Stimulated activated naive B cell treated with anti-CD40 and anti-IgM and Interleukin-4, amounts not matched to agents 10 μg/mL and 1 μg/mL and 100 μg/mL, for 72 hours (primary cell): ENCODE measurements at regions not wholly inside any gene's neighbourhood (a gene's known extent, or its start where the extent isn't known, plus 50 kb on each side); places are given as distances from the start of the nearest gene placed in this dataset.

Source experiments
- ATAC-seq, 2 donors: fragments of 150-1000 bp; cut with Tn5 transposase; replicated peaks; 2 replicates each; pipeline ENCODE4 v1.10.0; 2021; ENCODE audit warnings: moderate library complexity in 1 of 2
- DNase-seq: peaks from one replicate; pipeline ENCODE4 v3.0.0; 2021
- H3K27ac Mint-ChIP-seq: one replicate; pipeline ENCODE4 v1.8.0; 2022; ENCODE audit warnings: mild to moderate bottlenecking, mixed read lengths
- H3K27me3 Mint-ChIP-seq, 2 donors: one replicate each; pipeline ENCODE4 v1.8.0; 2022; ENCODE audit warnings: mixed read lengths in 2 of 2
- H3K36me3 Mint-ChIP-seq, 2 donors: one replicate each; pipeline ENCODE4 v1.8.0; 2022; ENCODE audit warnings: mixed read lengths in 2 of 2, mild to moderate bottlenecking in 1 of 2
- H3K4me1 Mint-ChIP-seq, 2 donors: one replicate each; pipeline ENCODE4 v1.8.0; 2022; ENCODE audit warnings: mixed read lengths in 2 of 2, mild to moderate bottlenecking in 1 of 2
- H3K4me3 Mint-ChIP-seq, 2 donors: one replicate each; pipeline ENCODE4 v1.8.0; 2022; ENCODE audit warnings: mild to moderate bottlenecking in 2 of 2, mixed read lengths in 2 of 2, moderate library complexity in 1 of 2
- H3K9me3 Mint-ChIP-seq, 2 donors: one replicate each; pipeline ENCODE4 v1.8.0; 2022; ENCODE audit warnings: mixed read lengths in 2 of 2, mild to moderate bottlenecking in 1 of 2

DNA sequence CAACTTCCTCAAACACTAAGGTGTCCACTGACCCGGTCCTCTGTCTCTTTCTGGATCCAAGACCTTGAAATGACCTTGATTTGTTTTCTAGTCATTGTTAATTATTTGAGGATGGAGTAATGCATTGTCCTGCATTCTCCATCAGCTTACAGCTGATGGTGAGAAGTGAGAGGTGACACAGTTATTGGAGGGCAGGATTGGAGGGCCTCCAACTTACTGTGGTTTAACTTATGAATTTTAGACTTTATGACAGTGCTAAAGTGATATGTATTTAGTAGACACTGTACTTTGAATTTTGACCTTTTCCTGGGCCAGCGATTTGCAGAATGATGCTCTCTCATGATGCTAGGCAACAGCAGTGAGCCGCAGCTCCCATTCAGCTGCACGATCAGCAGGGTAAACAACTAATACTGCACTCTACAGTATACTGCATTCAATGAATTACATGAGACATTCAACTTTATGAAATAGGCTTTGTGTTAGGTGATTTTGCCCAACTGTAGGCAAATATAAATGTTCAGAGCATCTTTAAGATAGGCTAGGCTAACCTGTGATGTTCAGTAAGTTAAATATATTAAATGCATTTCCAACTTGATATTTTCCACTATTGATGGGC is 200.0 kb upstream of the MEX3C start:
- peaks cover 15 to 27% of the 10 kb centered on the region in 2 donors for H3K27me3 Mint-ChIP-seq
- no peaks in the 10 kb centered on the region for H3K36me3 Mint-ChIP-seq
- no peak for DNase-seq
- no peak for ATAC-seq
- H3K27ac Mint-ChIP-seq, result no peak overlapping the region
- no peak overlapping the region for H3K4me3 Mint-ChIP-seq
- no peaks in the 10 kb centered on the region for H3K9me3 Mint-ChIP-seq
- no peaks in the 10 kb centered on the region for H3K4me1 Mint-ChIP-seq

DNA sequence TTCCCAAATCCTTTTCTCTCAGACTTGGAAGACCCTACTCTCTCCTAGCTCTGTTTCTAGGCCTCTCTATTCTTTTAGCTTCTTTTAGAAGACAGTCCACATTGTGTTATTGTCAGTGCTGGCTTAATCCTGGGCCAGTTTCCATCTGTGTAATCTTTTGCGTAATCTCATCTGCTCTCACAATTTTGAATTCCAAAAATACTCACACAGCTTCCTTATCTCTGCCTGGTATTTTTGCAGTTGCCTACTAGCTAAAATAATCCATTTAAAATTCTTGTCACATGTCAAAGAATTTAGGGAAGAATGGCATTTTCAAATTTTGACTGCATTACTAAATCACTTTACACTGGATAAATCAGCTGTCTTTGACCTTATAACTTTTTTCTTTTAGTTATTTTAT is 200.6 kb upstream of the MEX3C start:
- peaks cover 15 to 22% of the 10 kb centered on the region in 2 donors for H3K27me3 Mint-ChIP-seq
- H3K4me3 Mint-ChIP-seq, result no peak overlapping the region
- H3K27ac Mint-ChIP-seq, result no peak overlapping the region
- no peaks in the 10 kb centered on the region for H3K9me3 Mint-ChIP-seq
- no peaks in the 10 kb centered on the region for H3K36me3 Mint-ChIP-seq
- DNase-seq, result no peak
- H3K4me1 Mint-ChIP-seq, result no peaks in the 10 kb centered on the region
- no peak for ATAC-seq

DNA sequence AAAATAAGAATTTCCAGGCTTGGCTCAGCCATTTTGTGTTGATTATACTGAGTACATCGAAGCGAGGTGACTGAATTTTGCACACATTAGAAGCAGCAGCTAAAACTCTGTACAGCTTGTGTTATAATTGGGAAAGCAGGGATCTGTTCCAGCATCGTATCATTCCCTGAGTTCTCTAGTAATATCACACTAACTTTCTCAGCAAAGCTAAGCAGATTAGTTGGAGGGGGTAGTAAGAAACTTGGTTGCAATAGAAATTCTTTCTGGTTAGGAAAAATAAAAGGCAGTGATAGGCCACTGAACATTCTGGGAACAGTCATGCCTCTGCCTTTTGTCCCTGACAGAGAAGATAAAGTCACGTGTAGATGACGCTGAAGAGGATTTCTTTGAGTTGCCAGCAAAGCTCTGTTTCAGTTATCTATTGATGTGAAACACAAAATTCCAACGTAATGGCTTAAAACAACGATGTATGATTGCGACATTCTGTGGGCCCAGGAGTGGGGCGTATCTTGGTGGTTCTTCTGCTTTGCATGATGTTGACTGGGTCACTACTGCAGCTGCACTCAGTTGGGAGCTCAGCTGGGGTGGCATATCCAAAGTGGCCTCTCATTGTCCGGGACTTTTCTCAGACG is 202.1 kb upstream of the MEX3C start:
- Mint-ChIP-seq H3K27ac (no peak overlapping the region), H3K4me1 (no peaks in the 10 kb centered on the region), H3K27me3 (peaks cover 8 to 10% of the 10 kb centered on the region in 2 donors), H3K4me3 (no peak overlapping the region), H3K9me3 (no peaks in the 10 kb centered on the region), H3K36me3 (no peaks in the 10 kb centered on the region)
- DNase-seq, result no peak
- no peak for ATAC-seq

DNA sequence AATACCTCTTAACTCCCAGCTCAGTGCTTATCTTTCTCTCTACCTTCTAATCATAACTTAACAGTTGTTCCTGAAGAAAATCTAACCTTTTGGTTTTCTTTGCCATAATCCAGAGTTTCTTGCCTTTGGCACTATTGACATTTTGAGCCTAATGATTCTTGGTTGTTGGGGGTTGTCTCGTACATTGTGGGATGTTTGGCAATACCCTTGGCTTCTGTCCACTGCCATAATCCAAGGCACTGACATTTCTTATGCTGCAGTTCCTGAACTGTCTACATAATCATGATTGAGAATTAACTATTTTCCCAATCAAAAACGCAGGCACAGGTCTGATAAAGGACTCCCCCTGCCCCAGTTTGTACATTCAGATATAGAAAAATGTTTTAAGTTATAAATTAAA is 203.2 kb upstream of the MEX3C start:
- Mint-ChIP-seq H3K27ac (no peak overlapping the region), H3K36me3 (no peaks in the 10 kb centered on the region), H3K4me3 (no peak overlapping the region), H3K4me1 (no peaks in the 10 kb centered on the region), H3K9me3 (no peaks in the 10 kb centered on the region), H3K27me3 (peaks cover 9 to 10% of the 10 kb centered on the region in 2 donors)
- DNase-seq (no peak), ATAC-seq (no peak)

- Mint-ChIP-seq H3K4me1 (no peaks in the 10 kb centered on the region), H3K4me3 (no peak overlapping the region), H3K27me3 (peaks cover 7 to 18% of the 10 kb centered on the region in 2 donors)
Observed at GRCh38 chr18:51401912-51402311, 204.4 kb upstream of the MEX3C start.

GRCh38 chr18:51404620-51405019 is 207.1 kb upstream of the MEX3C start:
- ATAC-seq (no peak), DNase-seq (no peak)
- H3K4me1 Mint-ChIP-seq, result no peaks in the 10 kb centered on the region
- peaks cover 15 to 21% of the 10 kb centered on the region in 2 donors for H3K27me3 Mint-ChIP-seq
- H3K36me3 Mint-ChIP-seq, result no peaks in the 10 kb centered on the region
- H3K27ac Mint-ChIP-seq, result no peak overlapping the region
- H3K4me3 Mint-ChIP-seq, result no peak overlapping the region
- peaks cover 0 to 2% of the 10 kb centered on the region in 2 donors for H3K9me3 Mint-ChIP-seq

More at GRCh38 chr18:51401912-51402311, 204.4 kb upstream of the MEX3C start:
- DNase-seq, result no peak
- H3K9me3 Mint-ChIP-seq, result no peaks in the 10 kb centered on the region
- no peaks in the 10 kb centered on the region for H3K36me3 Mint-ChIP-seq
- no peak for ATAC-seq
- no peak overlapping the region for H3K27ac Mint-ChIP-seq

GRCh38 chr18:51405683-51406477 is 208.4 kb upstream of the MEX3C start:
- H3K4me3 Mint-ChIP-seq, result no peak overlapping the region
- ATAC-seq (no peak), DNase-seq (no peak)
- peaks cover 0 to 2% of the 10 kb centered on the region in 2 donors for H3K9me3 Mint-ChIP-seq
- peaks cover 0 to 1% of the 10 kb centered on the region in 2 donors for H3K4me1 Mint-ChIP-seq
- peaks cover 21 to 23% of the 10 kb centered on the region in 2 donors for H3K27me3 Mint-ChIP-seq
- no peaks in the 10 kb centered on the region for H3K36me3 Mint-ChIP-seq
- H3K27ac Mint-ChIP-seq, result no peak overlapping the region

DNA sequence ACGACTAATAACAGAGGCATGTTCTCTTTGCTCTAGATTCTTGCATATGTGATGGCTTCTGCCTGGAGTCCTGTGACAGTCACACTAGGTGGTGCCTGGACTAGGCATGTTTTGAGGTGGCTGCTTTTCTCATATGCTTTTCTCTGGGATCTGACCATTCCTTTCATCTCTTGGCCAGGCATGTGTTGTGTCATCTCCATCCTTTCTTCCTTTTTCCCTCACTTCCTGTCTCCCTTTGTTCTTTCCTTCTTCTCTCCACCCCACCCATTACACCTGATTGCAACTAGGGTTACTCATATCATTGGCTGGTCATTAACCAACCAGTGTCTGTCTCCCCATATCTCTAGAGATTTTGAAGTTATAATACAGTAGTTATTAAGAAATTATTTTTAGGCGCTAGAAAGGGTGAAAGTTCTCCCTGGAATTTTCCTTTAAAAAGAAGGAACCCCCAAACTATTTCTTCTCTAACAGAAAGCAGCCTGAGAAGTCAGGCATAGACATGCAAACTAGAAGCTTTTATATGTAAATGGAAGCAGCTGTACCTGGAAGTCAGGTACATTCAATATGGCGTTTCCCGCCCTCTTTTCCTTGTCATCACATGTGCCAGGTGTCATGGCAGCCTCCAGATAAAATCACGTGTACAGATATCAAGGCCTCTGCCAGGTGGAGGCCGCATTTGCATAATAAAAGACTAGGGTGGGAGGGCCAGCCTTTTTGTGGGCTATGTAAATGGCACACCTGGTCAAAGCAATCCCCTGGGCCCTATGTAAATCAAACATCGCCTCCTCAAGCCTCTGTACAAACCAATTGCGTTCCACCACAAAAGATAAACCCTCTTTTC is 220.4 kb upstream of the MEX3C start:
- Mint-ChIP-seq H3K9me3 (no peaks in the 10 kb centered on the region), H3K27ac (no peak overlapping the region), H3K4me1 (no peaks in the 10 kb centered on the region), H3K27me3 (peaks cover 2 to 8% of the 10 kb centered on the region in 2 donors), H3K4me3 (no peak overlapping the region), H3K36me3 (no peaks in the 10 kb centered on the region)
- ATAC-seq (no peak), DNase-seq (no peak)

GRCh38 chr18:51425475-51425874 is 228.0 kb upstream of the MEX3C start:
- Mint-ChIP-seq H3K27ac (peak overlapping the region; percentile 95), H3K9me3 (no peaks in the 10 kb centered on the region), H3K4me3 (peak overlapping the region; percentile 17 to 31), H3K27me3 (peaks cover 12 to 18% of the 10 kb centered on the region in 2 donors), H3K36me3 (peaks cover 0 to 2% of the 10 kb centered on the region in 2 donors), H3K4me1 (peaks cover 16 to 17% of the 10 kb centered on the region in 2 donors)
- ATAC-seq (peak; percentile 90 to 94), DNase-seq (peak; percentile 31)

- H3K9me3 Mint-ChIP-seq, result no peaks in the 10 kb centered on the region
- peaks cover 18 to 20% of the 10 kb centered on the region in 2 donors for H3K4me1 Mint-ChIP-seq
- peak overlapping the region; percentile 95 for H3K27ac Mint-ChIP-seq
- DNase-seq, result peak; percentile 13
- H3K27me3 Mint-ChIP-seq, result peaks cover 12 to 18% of the 10 kb centered on the region in 2 donors
- H3K36me3 Mint-ChIP-seq, result peaks cover 0 to 2% of the 10 kb centered on the region in 2 donors
- H3K4me3 Mint-ChIP-seq, result peak overlapping the region in 1 of 2 donors; percentile 31
- peak; percentile 47 to 68 for ATAC-seq
Observed at GRCh38 chr18:51425889-51426288, 228.4 kb upstream of the MEX3C start.

DNA sequence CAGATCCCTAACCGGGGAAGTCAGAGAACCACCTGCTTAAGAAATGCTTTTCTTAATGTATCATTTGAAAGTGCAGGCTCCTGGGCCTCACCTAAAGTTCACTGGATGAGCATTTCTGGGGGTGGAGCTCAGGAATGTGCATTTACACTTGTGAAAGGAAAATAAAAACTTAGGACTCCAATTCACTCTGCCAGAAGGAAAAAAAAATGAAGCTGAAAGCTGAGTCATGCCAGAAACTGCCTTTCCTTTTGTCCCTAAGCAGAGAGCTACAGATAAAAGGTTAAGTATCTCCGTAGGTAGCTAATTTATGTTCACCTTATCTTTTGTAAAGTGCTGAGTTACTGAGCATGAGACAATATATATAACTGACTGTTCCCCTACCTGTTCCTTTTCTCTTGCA is 229.5 kb upstream of the MEX3C start:
- Mint-ChIP-seq H3K27me3 (peaks cover 13 to 19% of the 10 kb centered on the region in 2 donors), H3K4me3 (no peak overlapping the region), H3K36me3 (peaks cover 0 to 2% of the 10 kb centered on the region in 2 donors), H3K27ac (peak overlapping the region; percentile 57), H3K9me3 (peaks cover 0 to 2% of the 10 kb centered on the region in 2 donors), H3K4me1 (peaks cover 18 to 20% of the 10 kb centered on the region in 2 donors)
- DNase-seq, result no peak
- ATAC-seq, result no peak

DNA sequence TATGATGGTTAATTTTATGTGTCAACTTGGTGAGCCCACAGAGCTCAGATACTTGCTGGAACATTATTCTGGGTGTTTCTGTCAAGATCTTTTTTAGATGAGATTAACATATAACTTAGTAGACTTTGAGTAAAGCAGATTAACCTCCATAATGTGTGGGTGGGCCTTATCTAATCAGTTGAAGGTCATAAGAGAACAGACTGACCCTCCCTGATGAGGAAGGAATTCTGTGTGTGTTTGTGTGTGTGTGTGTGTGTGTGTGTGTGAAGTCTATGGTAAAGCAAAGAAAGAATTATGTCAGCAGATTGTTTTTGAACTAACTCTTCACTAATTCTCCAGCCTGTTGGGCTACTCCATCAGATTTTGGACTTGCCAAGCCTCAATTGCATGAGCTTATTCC is 232.2 kb upstream of the MEX3C start:
- H3K27me3 Mint-ChIP-seq, result peaks cover 13 to 29% of the 10 kb centered on the region in 2 donors
- H3K9me3 Mint-ChIP-seq, result peaks cover 0 to 4% of the 10 kb centered on the region in 2 donors
- H3K4me1 Mint-ChIP-seq, result peaks cover 18 to 20% of the 10 kb centered on the region in 2 donors
- peaks cover 0 to 2% of the 10 kb centered on the region in 2 donors for H3K36me3 Mint-ChIP-seq
- DNase-seq, result no peak
- H3K4me3 Mint-ChIP-seq, result no peak overlapping the region
- no peak for ATAC-seq
- no peak overlapping the region for H3K27ac Mint-ChIP-seq

DNA sequence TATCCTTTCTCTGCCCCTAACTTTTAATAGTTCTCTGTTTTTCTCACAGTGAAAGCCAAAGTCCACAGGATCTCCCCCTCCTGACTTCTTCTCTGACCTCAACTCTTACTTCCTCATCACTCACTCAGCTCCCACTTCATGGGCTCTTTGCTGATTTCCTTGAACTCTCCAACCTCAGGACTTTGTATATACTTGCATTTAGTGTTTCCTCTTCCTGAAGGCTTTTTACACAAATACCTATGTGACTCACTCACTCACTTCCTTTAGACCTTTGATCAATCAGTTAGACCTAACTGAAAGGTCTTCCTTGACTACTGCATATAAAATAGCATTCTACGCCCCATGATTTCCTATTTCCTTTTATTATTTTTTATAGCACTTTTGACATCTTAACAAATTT is 233.1 kb upstream of the MEX3C start:
- DNase-seq (no peak), ATAC-seq (peak; percentile 44 to 53)
- Mint-ChIP-seq H3K4me1 (peaks cover 12 to 13% of the 10 kb centered on the region in 2 donors), H3K27ac (no peak overlapping the region), H3K36me3 (peaks cover 0 to 2% of the 10 kb centered on the region in 2 donors), H3K27me3 (peaks cover 13 to 21% of the 10 kb centered on the region in 2 donors), H3K9me3 (peaks cover 0 to 4% of the 10 kb centered on the region in 2 donors), H3K4me3 (no peak overlapping the region)

DNA sequence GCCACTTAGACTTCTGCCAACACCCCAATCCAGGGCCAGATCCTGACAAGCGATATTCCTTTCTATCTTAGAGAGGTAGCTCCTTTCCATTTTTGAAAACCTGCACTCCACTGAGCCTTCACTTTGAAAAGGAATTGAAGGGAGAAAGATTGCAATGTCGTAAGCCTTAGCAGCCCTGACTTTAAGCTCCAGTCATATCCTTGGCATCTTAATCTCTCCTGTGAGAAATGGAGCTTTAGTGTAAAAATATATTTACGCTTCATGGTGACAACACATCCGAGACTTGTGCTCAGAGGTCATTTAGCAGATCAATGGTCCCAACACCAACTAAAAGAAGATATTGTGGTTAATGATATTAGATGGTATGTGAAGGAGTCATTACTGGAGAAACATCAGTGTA is 235.8 kb upstream of the MEX3C start:
- Mint-ChIP-seq H3K27ac (no peak overlapping the region), H3K9me3 (peaks cover 0 to 4% of the 10 kb centered on the region in 2 donors), H3K36me3 (no peaks in the 10 kb centered on the region), H3K4me1 (peaks cover 3 to 6% of the 10 kb centered on the region in 2 donors), H3K27me3 (peaks cover 27 to 35% of the 10 kb centered on the region in 2 donors), H3K4me3 (no peak overlapping the region)
- ATAC-seq, result no peak
- no peak for DNase-seq
